Epithelial cell of proximal tubule (primary cell): ENCODE measurements at regions not wholly inside any gene's neighbourhood (a gene's known extent, or its start where the extent isn't known, plus 50 kb on each side); places are given as distances from the start of the nearest gene placed in this dataset.

Source experiments
- DNase-seq: peaks from one replicate; pipeline ENCODE4 v3.0.0-alpha.2; 2011; ENCODE audit warnings: low read depth
- H3K4me3 ChIP-seq: 2 replicates; pipeline ENCODE4 v1.5.1; 2011; ENCODE audit warnings: low read depth, mild to moderate bottlenecking, low read length
- CTCF ChIP-seq: conservative IDR thresholded peaks from 2 replicates; pipeline ENCODE4 v1.5.1; 2012; ENCODE audit warnings: low read depth, mild to moderate bottlenecking, low read length

DNA sequence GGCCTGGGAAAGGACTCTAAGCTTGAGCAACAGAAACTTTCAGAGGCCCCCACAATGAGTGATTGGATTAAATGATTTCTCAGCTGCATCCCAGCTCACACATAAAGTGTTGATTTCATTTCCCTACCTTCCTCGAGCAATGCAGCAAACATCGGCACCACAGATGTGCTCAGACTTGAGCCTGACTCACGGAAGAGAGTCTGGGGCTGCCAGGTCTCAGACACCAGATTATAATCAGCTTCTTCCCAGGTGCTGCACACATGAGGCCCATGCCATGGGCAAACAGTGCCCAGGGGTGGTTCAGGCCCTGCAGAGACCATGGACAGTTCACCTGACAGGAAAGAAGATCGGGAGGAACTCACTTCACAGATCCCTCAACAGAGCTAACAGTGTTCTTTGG is 226.6 kb upstream of the TENM4 start:
- no peak for DNase-seq
- TF ChIP-seq CTCF, result no peak
- H3K4me3 ChIP-seq, result no peak overlapping the region

DNA sequence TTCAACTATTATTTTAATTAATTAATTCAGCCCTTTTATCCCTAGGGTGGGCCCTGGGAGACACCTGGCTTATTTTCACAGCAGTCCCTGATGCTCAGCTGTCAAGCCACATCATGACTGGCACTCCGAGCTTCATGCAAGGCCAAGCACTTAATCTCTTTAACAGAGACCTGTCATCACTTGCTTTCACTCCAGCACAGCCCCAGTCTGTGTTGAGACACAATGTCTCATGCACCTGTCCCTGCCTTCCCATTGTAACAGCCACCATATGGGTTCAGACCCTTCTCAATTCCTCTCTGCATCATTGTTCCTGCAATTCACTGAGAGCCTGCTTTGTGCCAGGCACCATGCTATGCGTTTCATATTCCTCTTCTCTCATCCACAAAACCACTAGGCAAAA is 222.2 kb upstream of the TENM4 start:
- no peak for TF ChIP-seq CTCF
- DNase-seq, result no peak

GRCh38 chr11:79661373-79661772 is 220.5 kb upstream of the TENM4 start:
- no peak for TF ChIP-seq CTCF
- H3K4me3 ChIP-seq, result no peak overlapping the region
- DNase-seq, result no peak

More for the DNA sequence above, 222.2 kb upstream of the TENM4 start:
- H3K4me3 ChIP-seq, result no peak overlapping the region

GRCh38 chr11:79648766-79649520 is 208.1 kb upstream of the TENM4 start:
- no peak for TF ChIP-seq CTCF
- no peak for DNase-seq

GRCh38 chr11:79637219-79637618 is 196.4 kb upstream of the TENM4 start:
- no peak for DNase-seq
- TF ChIP-seq CTCF, result no peak
- no peak overlapping the region for H3K4me3 ChIP-seq

More at GRCh38 chr11:79648766-79649520, 208.1 kb upstream of the TENM4 start:
- H3K4me3 ChIP-seq, result no peak overlapping the region

DNA sequence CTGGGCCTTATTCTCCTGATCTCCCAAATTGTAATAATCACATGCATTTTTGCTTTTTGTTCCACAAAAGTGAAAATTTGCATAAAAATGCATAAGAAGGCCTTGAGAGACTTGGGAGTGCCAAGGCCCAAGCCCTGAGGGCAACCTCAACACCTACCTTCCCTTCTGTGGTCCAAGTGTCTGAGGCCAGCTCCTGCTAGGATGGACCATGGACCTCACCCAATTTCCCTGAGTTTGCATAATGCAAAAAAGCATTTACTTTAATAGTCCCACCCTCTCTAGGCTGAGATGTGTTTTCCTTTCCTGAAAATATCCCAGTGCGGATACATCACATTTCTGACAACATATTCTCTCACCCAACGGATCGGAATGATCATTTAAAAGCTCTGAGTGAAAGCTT is 194.1 kb upstream of the TENM4 start:
- TF ChIP-seq CTCF, result no peak
- no peak for DNase-seq
- no peak overlapping the region for H3K4me3 ChIP-seq

DNA sequence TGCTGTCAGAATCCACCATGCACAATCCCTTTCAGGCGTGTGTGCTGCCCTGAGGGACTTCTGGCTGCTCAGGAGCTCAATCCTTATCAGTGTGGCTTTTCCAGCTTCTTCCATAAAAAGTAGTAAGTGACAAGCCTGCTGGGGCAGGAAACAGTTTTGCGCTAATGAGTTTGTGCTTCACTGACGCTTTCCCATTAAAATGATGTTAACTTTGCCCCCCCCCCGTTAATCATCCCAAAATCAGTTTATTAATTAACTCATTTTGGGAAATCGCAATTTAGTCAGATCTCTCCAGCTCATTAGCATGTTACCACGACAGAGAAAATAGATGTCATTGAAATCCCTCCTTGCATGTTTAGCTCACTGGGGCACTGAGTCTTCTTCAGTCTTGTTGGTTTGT is 186.5 kb upstream of the TENM4 start:
- no peak for DNase-seq
- TF ChIP-seq CTCF, result no peak

More for the DNA sequence above, 186.5 kb upstream of the TENM4 start:
- H3K4me3 ChIP-seq, result no peak overlapping the region
